B cell (primary cell): ENCODE measurements at regions not wholly inside any gene's neighbourhood (a gene's known extent, or its start where the extent isn't known, plus 50 kb on each side); places are given as distances from the start of the nearest gene placed in this dataset.

ENCODE experiments used
- EZH2 ChIP-seq: IDR thresholded peaks from 2 replicates; pipeline ENCODE4 v1.6.1; 2012; ENCODE audit warnings: borderline replicate concordance, low read depth, mild to moderate bottlenecking, moderate library complexity, low read length; ENCODE audit not compliant: insufficient read depth, poor library complexity, severe bottlenecking
- TF ChIP-seq, protein P1 (sequence below): fragments of 200-600 bp; IDR thresholded peaks from one replicate; pipeline ENCODE4 v1.8.0; 2022; ENCODE audit warnings: antibody characterized with exemption, mild to moderate bottlenecking

DNA sequence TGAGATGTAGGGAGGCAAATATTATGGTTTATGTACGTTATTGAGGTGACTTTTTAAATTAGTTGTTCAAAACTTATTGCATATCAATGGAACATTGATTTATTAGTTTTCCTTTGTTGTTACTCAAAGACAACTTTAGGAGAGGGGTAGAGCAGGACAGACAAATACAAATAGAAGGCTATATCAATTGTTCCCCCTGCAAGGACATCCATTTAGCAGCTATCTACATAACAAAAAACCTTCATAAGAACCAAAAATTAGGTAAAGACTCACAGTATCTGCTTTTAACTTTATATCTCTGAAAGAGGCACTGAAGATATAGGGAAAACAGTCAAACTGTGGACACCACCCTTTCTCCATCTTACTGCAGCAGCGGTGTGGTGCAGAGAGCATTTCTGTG, 958.8 kb downstream of the DIPK2A start:
- TF ChIP-seq, protein P1, sequence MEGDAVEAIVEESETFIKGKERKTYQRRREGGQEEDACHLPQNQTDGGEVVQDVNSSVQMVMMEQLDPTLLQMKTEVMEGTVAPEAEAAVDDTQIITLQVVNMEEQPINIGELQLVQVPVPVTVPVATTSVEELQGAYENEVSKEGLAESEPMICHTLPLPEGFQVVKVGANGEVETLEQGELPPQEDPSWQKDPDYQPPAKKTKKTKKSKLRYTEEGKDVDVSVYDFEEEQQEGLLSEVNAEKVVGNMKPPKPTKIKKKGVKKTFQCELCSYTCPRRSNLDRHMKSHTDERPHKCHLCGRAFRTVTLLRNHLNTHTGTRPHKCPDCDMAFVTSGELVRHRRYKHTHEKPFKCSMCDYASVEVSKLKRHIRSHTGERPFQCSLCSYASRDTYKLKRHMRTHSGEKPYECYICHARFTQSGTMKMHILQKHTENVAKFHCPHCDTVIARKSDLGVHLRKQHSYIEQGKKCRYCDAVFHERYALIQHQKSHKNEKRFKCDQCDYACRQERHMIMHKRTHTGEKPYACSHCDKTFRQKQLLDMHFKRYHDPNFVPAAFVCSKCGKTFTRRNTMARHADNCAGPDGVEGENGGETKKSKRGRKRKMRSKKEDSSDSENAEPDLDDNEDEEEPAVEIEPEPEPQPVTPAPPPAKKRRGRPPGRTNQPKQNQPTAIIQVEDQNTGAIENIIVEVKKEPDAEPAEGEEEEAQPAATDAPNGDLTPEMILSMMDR, result no peak
- TF ChIP-seq EZH2, result no peak
